ENCODE measurements at regions not wholly inside any gene's neighbourhood (a gene's known extent, or its start where the extent isn't known, plus 50 kb on each side); places are given as distances from the start of the nearest gene placed in this dataset.

DNA sequence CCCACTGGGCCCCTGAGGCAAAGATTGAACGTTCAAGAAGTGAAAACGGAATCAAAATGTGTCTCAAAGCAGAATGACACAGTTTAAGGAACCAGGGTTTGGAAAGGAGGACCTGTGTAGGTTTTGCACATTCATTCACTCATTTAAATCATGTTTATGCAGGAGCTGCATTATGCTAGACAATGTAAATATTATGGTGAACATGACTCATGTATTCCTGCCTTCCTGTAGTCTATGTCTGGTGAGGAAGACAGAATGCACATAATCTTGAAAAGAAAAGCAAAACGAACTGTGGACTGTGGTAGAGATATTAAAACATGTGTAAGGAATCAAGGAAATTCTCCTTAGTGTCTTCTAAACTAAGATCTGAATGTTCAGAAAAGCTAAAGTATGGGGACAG lies 311.8 kb upstream of the SMIM31 start:
- 0 to 5% methylated on average over 3 of the region's 3 CpGs for WGBS, 2 experiments (ENCODE audit: low coverage in 1 of 2, low lambda C conversion rate in 2 of 2, missing lambda C conversion rate in 2 of 2)
- no peak for DNase-seq
- H3K9me3 ChIP-seq (ENCODE audit: low read depth) = no peaks in the 10 kb centered on the region
- no peaks in the 10 kb centered on the region for H3K36me3 ChIP-seq (ENCODE audit: low read depth)
- H3K9me2 ChIP-seq (ENCODE audit: insufficient read depth) = no peaks in the 10 kb centered on the region
- H3K4me1 ChIP-seq (ENCODE audit: insufficient read depth) = no peaks in the 10 kb centered on the region
- no peak overlapping the region for H3K9ac ChIP-seq
- no peaks in the 10 kb centered on the region for H3K27me3 ChIP-seq (replicated peaks; ENCODE audit: insufficient read depth)
- H3K4me3 ChIP-seq = no peak overlapping the region
- in situ Hi-C loops (cut with MboI) = no loop called here
- H2AFZ ChIP-seq = no peak overlapping the region
- H3K79me2 ChIP-seq (ENCODE audit: insufficient read depth) = no peaks in the 10 kb centered on the region
- TF ChIP-seq EZH2 (IDR thresholded peaks at IDR 0.05; ENCODE audit: insufficient read depth, poor library complexity, severe bottlenecking) = no peak
- no peak for TF ChIP-seq EZH2phosphoT487 (IDR thresholded peaks at IDR 0.05; ENCODE audit: insufficient read depth, low read depth)
- H3K4me2 ChIP-seq (ENCODE audit: unreplicated experiment) = no peak overlapping the region
- H4K20me1 ChIP-seq (ENCODE audit: insufficient read depth) = no peaks in the 10 kb centered on the region
- H3F3A ChIP-seq (ENCODE audit: insufficient read depth) = no peaks in the 10 kb centered on the region
- no peak overlapping the region for H3K27ac ChIP-seq

DNA sequence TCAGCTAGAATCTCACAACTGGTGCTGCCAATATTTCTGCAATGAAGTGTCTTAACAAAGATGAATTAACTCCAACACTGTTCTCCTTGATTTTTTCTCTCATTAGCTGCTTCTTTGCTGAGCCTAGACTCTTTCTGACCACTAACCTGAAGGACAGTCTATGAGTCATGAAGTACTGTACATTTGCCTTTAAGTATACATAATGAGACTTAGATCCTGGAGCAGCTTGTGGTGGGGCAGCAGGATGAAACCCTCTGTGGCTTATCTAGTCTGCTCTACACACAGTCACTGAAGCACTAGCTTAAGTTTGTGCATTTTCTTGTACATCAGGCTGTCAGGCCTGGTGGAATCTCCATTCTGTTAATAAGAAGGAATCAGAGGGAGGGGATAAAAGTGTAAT lies 307.4 kb upstream of the SMIM31 start:
- Histone ChIP-seq H3K4me1 (ENCODE audit: insufficient read depth) (no peaks in the 10 kb centered on the region), H3F3A (ENCODE audit: insufficient read depth) (no peaks in the 10 kb centered on the region), H3K4me3 (no peak overlapping the region), H3K79me2 (ENCODE audit: insufficient read depth) (no peaks in the 10 kb centered on the region), H3K9me2 (ENCODE audit: insufficient read depth) (no peaks in the 10 kb centered on the region), H3K4me2 (ENCODE audit: unreplicated experiment) (no peak overlapping the region), H3K36me3 (ENCODE audit: low read depth) (no peaks in the 10 kb centered on the region), H2AFZ (no peak overlapping the region), H3K27me3 (replicated peaks; ENCODE audit: insufficient read depth) (no peaks in the 10 kb centered on the region), H3K9ac (no peak overlapping the region), H4K20me1 (ENCODE audit: insufficient read depth) (no peaks in the 10 kb centered on the region), H3K27ac (no peak overlapping the region), H3K9me3 (ENCODE audit: low read depth) (no peaks in the 10 kb centered on the region)
- DNase-seq = no peak
- in situ Hi-C loops (cut with MboI) = no loop called here
- TF ChIP-seq EZH2 (IDR thresholded peaks at IDR 0.05; ENCODE audit: insufficient read depth, poor library complexity, severe bottlenecking) = no peak
- TF ChIP-seq EZH2phosphoT487 (IDR thresholded peaks at IDR 0.05; ENCODE audit: insufficient read depth, low read depth) = no peak

DNA sequence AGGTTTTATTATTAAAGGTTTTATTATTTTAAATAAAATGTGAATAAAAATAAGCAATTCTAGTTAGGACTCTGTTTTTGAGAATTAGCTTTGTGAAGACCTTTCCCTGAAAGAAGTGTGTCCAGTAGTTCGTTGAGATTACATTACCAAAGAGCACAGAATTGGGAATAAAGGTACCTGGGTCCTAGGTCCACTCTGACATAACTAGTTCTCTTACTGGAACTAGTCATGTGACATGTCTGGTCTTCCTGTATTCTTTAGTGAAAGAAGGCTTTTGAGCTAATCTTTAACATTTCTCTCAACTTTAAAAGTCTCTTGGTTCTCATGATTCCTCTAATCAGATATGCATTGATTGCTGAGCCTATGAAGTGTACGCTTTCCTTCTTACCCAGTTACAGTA lies 292.0 kb upstream of the SMIM31 start:
- Histone ChIP-seq H3K4me2 (ENCODE audit: unreplicated experiment) (no peak overlapping the region), H3K36me3 (ENCODE audit: low read depth) (no peaks in the 10 kb centered on the region), H3K9me3 (ENCODE audit: low read depth) (no peaks in the 10 kb centered on the region), H3K27me3 (replicated peaks; ENCODE audit: insufficient read depth) (no peaks in the 10 kb centered on the region), H3K4me3 (no peak overlapping the region), H4K20me1 (ENCODE audit: insufficient read depth) (no peaks in the 10 kb centered on the region), H2AFZ (no peak overlapping the region), H3K9ac (no peak overlapping the region), H3K79me2 (ENCODE audit: insufficient read depth) (no peaks in the 10 kb centered on the region), H3K4me1 (ENCODE audit: insufficient read depth) (no peaks in the 10 kb centered on the region), H3F3A (ENCODE audit: insufficient read depth) (no peaks in the 10 kb centered on the region), H3K9me2 (ENCODE audit: insufficient read depth) (no peaks in the 10 kb centered on the region), H3K27ac (no peak overlapping the region)
- TF ChIP-seq EZH2phosphoT487 (IDR thresholded peaks at IDR 0.05; ENCODE audit: insufficient read depth, low read depth) = no peak
- no peak for TF ChIP-seq EZH2 (IDR thresholded peaks at IDR 0.05; ENCODE audit: insufficient read depth, poor library complexity, severe bottlenecking)
- WGBS, 2 experiments (ENCODE audit: low coverage in 1 of 2, low lambda C conversion rate in 2 of 2, missing lambda C conversion rate in 2 of 2) = 1 to 3% methylated on average over 2 of the region's 2 CpGs
- no peak for DNase-seq
- in situ Hi-C loops (cut with MboI) = no loop called here

DNA sequence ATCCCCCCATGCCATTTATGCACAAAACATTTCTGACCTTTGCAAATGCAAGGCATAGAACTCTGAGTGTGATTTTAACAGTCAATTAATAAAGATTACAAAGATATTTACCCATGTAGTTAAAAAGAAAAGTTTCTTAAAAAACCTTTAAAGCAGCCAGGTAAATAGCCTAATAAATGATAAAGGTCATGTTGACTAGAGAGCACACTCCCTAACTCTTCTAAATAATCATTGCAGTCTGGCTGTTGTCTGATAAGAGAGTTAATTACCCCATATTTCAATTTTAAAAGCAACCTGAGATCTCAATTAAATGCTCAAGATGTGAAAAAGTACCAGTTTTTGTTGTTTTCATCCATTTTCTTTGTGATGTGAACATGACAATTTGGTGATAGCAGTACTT lies 291.5 kb upstream of the SMIM31 start:
- DNase-seq = no peak
- H3K27me3 ChIP-seq (replicated peaks; ENCODE audit: insufficient read depth) = no peaks in the 10 kb centered on the region
- H2AFZ ChIP-seq = no peak overlapping the region
- no peak for TF ChIP-seq EZH2 (IDR thresholded peaks at IDR 0.05; ENCODE audit: insufficient read depth, poor library complexity, severe bottlenecking)
- TF ChIP-seq EZH2phosphoT487 (IDR thresholded peaks at IDR 0.05; ENCODE audit: insufficient read depth, low read depth) = no peak
- H3K79me2 ChIP-seq (ENCODE audit: insufficient read depth) = no peaks in the 10 kb centered on the region
- no peaks in the 10 kb centered on the region for H3K4me1 ChIP-seq (ENCODE audit: insufficient read depth)
- no peaks in the 10 kb centered on the region for H4K20me1 ChIP-seq (ENCODE audit: insufficient read depth)
- no peaks in the 10 kb centered on the region for H3K9me3 ChIP-seq (ENCODE audit: low read depth)
- in situ Hi-C loops (cut with MboI) = no loop called here
- H3K27ac ChIP-seq = no peak overlapping the region
- H3K4me3 ChIP-seq = no peak overlapping the region
- H3K36me3 ChIP-seq (ENCODE audit: low read depth) = no peaks in the 10 kb centered on the region
- no peaks in the 10 kb centered on the region for H3F3A ChIP-seq (ENCODE audit: insufficient read depth)
- H3K9ac ChIP-seq = no peak overlapping the region
- H3K4me2 ChIP-seq (ENCODE audit: unreplicated experiment) = no peak overlapping the region
- H3K9me2 ChIP-seq (ENCODE audit: insufficient read depth) = no peaks in the 10 kb centered on the region

DNA sequence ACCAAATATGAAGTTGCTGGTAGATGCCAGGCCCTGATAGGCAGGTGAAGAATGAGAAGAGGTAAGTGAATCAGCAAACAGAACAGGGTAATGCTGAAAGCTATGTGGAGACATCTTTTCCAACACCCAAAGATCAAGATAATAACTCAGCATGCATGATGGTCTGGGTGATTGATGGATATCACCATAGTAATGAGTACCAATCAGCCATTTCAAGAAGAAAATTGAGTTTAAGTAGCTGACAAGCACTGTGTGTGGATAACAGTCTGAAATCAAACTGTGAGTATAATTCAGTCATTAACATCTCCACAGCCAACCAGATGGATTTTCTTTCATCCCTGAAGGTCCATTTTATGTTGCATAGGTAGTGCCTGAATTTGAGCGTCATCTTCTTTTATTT lies 289.6 kb upstream of the SMIM31 start:
- no peaks in the 10 kb centered on the region for H3K4me1 ChIP-seq (ENCODE audit: insufficient read depth)
- no peak overlapping the region for H3K27ac ChIP-seq
- no peak for DNase-seq
- H3F3A ChIP-seq (ENCODE audit: insufficient read depth) = no peaks in the 10 kb centered on the region
- no peaks in the 10 kb centered on the region for H4K20me1 ChIP-seq (ENCODE audit: insufficient read depth)
- H3K9me3 ChIP-seq (ENCODE audit: low read depth) = no peaks in the 10 kb centered on the region
- H3K27me3 ChIP-seq (replicated peaks; ENCODE audit: insufficient read depth) = no peaks in the 10 kb centered on the region
- no peak overlapping the region for H2AFZ ChIP-seq
- H3K4me3 ChIP-seq = no peak overlapping the region
- no peak overlapping the region for H3K9ac ChIP-seq
- 23 to 35% methylated on average over 1 of the region's 1 CpG for WGBS, 2 experiments (ENCODE audit: low coverage in 1 of 2, low lambda C conversion rate in 2 of 2, missing lambda C conversion rate in 2 of 2)
- no peak for TF ChIP-seq EZH2phosphoT487 (IDR thresholded peaks at IDR 0.05; ENCODE audit: insufficient read depth, low read depth)
- no peak for TF ChIP-seq EZH2 (IDR thresholded peaks at IDR 0.05; ENCODE audit: insufficient read depth, poor library complexity, severe bottlenecking)
- in situ Hi-C loops (cut with MboI) = no loop called here
- no peaks in the 10 kb centered on the region for H3K9me2 ChIP-seq (ENCODE audit: insufficient read depth)
- no peaks in the 10 kb centered on the region for H3K79me2 ChIP-seq (ENCODE audit: insufficient read depth)
- H3K36me3 ChIP-seq (ENCODE audit: low read depth) = no peaks in the 10 kb centered on the region
- no peak overlapping the region for H3K4me2 ChIP-seq (ENCODE audit: unreplicated experiment)

Measured in GM23248 (cell line).